GM18505 (cell line): ENCODE measurements at regions not wholly inside any gene's neighbourhood (a gene's known extent, or its start where the extent isn't known, plus 50 kb on each side); places are given as distances from the start of the nearest gene placed in this dataset.

ENCODE experiments used
- ATAC-seq: cut with Tn5 transposase; IDR thresholded peaks from one replicate; pipeline ENCODE4 v1.9.1; 2021; ENCODE audit not compliant: unreplicated experiment
- POLR2A ChIP-seq: IDR thresholded peaks from 4 replicates; pipeline ENCODE4 v1.6.1; 2011; ENCODE audit warnings: borderline replicate concordance; ENCODE audit not compliant: insufficient read depth, insufficient read length; ENCODE audit errors: extremely low read depth

GRCh38 chr4:63937961-63938360 lies 471.3 kb downstream of the TECRL start:
- no peak for TF ChIP-seq POLR2A
- no peak for ATAC-seq

GRCh38 chr4:63922146-63922545 lies 487.1 kb downstream of the TECRL start:
- ATAC-seq: no peak

GRCh38 chr4:63921561-63921960 lies 487.7 kb downstream of the TECRL start:
- ATAC-seq: no peak

More at GRCh38 chr4:63922146-63922545, 487.1 kb downstream of the TECRL start:
- no peak for TF ChIP-seq POLR2A

GRCh38 chr4:63919636-63920365 lies 489.4 kb downstream of the TECRL start:
- no peak for TF ChIP-seq POLR2A
- no peak for ATAC-seq

More at GRCh38 chr4:63921561-63921960, 487.7 kb downstream of the TECRL start:
- TF ChIP-seq POLR2A: no peak

GRCh38 chr4:63906660-63907183 lies 502.5 kb downstream of the TECRL start:
- no peak for ATAC-seq

GRCh38 chr4:63904201-63904600 lies 505.0 kb downstream of the TECRL start:
- no peak for ATAC-seq
- TF ChIP-seq POLR2A: no peak

More at GRCh38 chr4:63906660-63907183, 502.5 kb downstream of the TECRL start:
- TF ChIP-seq POLR2A: no peak

GRCh38 chr4:63901304-63901703 lies 507.9 kb downstream of the TECRL start:
- ATAC-seq: no peak
- no peak for TF ChIP-seq POLR2A

- ATAC-seq: no peak
- TF ChIP-seq POLR2A: no peak
These were observed 510.3 kb downstream of the TECRL start for GRCh38 chr4:63898961-63899360.

- ATAC-seq: no peak
- TF ChIP-seq POLR2A: no peak
These were observed 515.1 kb downstream of the TECRL start for GRCh38 chr4:63894161-63894560.

GRCh38 chr4:63869370-63869769 lies 539.9 kb downstream of the TECRL start:
- no peak for TF ChIP-seq POLR2A
- no peak for ATAC-seq

- TF ChIP-seq POLR2A: no peak
- no peak for ATAC-seq
These were observed 557.8 kb downstream of the TECRL start for GRCh38 chr4:63851496-63851895.

GRCh38 chr4:63841266-63841665 lies 568.0 kb downstream of the TECRL start:
- ATAC-seq: no peak
- TF ChIP-seq POLR2A: no peak

GRCh38 chr4:63831590-63832155 lies 577.6 kb downstream of the TECRL start:
- ATAC-seq: no peak

More at GRCh38 chr4:63831590-63832155, 577.6 kb downstream of the TECRL start:
- TF ChIP-seq POLR2A: no peak
